ENCODE measurements at regions not wholly inside any gene's neighbourhood (a gene's known extent, or its start where the extent isn't known, plus 50 kb on each side); places are given as distances from the start of the nearest gene placed in this dataset.
"Not testable (repeated sequence)": the region's sequence is repeated elsewhere in the genome, so short reads cannot be mapped to it uniquely, and the experiment has no call there.

DNA sequence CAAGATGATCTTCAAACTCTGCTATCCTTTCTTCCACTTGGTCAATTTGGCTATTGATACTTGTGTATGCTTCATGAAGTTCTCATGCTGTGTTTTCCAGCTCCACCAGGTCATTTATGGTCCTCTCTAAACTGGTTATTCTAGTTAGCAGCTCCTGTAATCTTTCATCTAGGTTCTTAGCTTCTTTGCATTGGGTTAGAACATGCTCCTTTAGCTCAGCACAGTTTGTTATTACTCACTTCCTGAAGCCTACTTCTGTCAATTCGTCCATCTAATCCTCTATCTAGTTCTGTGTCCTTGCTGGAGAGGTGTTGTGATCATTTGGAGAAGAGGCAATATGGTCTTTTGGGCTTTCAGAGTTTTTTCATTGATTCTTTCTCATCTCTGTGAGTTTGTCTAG is 430.2 kb upstream of the ACVR2A start:
- TF ChIP-seq, protein P1, sequence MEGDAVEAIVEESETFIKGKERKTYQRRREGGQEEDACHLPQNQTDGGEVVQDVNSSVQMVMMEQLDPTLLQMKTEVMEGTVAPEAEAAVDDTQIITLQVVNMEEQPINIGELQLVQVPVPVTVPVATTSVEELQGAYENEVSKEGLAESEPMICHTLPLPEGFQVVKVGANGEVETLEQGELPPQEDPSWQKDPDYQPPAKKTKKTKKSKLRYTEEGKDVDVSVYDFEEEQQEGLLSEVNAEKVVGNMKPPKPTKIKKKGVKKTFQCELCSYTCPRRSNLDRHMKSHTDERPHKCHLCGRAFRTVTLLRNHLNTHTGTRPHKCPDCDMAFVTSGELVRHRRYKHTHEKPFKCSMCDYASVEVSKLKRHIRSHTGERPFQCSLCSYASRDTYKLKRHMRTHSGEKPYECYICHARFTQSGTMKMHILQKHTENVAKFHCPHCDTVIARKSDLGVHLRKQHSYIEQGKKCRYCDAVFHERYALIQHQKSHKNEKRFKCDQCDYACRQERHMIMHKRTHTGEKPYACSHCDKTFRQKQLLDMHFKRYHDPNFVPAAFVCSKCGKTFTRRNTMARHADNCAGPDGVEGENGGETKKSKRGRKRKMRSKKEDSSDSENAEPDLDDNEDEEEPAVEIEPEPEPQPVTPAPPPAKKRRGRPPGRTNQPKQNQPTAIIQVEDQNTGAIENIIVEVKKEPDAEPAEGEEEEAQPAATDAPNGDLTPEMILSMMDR (conservative IDR thresholded peaks at IDR 0.05), result not testable (repeated sequence)
- not testable (repeated sequence) for TF ChIP-seq EZH2 (IDR thresholded peaks at IDR 0.05; ENCODE audit: low read depth)
